ENCODE measurements at regions not wholly inside any gene's neighbourhood (a gene's known extent, or its start where the extent isn't known, plus 50 kb on each side); places are given as distances from the start of the nearest gene placed in this dataset.
"Not testable (repeated sequence)": the region's sequence is repeated elsewhere in the genome, so short reads cannot be mapped to it uniquely, and the experiment has no call there.

DNA sequence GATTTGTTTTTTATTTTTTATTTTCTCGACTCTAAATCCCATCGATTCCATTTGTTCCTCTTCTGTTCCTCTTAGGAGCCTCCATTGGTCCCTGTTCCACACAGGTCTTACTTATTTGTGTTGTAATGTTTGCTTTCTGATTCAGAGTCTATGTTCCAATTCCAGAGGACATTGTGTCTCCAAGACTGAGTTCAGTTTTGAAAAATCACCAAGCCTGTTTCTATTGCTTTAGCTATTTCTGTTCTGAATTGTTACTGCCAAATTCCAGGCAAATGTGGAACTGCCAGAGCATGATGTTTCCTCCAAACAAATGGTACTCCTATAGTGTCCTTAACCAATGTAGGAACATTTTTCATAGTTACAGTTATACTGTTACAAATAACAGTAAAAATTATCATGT is 270.9 kb upstream of the SPTLC3 start:
- no peak for DNase-seq (ENCODE audit: low spot score)

DNA sequence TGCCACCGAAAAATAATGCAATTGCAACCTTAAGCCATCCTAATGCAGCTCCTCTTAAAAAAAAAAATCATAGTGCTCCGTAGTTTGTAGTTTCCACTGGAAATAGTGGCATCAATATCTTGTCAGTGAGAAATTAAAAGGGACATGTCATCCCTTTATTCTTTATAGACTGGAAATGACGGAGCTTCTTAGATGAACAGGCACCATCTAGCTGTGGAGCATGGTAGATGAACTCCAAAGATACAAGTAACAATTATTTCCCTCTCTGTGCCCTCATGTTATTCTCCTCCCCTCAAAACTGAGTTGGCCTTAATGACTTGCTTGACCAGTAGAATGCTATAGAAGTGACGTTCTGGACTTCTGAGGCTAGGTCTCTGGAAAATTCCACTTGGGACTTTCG is 268.1 kb upstream of the SPTLC3 start:
- no peak for DNase-seq (ENCODE audit: low spot score)

DNA sequence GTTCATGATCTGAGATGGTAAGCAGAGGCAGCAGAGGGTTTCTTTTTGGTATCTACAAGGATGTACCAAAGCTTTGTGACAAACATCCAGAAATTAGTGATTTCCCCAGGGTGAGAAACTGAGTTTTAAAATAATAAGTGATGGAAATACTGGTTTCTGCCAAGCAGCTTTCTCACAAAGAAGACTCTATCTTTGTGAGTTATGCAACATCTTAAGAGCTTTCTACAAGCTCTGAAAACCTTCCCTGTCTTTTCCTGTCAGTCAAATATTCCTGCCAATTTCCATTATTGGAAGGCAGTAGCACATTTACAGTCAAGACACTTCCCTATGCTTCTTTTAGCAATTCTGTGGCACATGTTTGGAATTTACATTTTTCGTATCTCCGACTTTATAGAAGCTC is 264.7 kb upstream of the SPTLC3 start:
- DNase-seq (ENCODE audit: low spot score): no peak

DNA sequence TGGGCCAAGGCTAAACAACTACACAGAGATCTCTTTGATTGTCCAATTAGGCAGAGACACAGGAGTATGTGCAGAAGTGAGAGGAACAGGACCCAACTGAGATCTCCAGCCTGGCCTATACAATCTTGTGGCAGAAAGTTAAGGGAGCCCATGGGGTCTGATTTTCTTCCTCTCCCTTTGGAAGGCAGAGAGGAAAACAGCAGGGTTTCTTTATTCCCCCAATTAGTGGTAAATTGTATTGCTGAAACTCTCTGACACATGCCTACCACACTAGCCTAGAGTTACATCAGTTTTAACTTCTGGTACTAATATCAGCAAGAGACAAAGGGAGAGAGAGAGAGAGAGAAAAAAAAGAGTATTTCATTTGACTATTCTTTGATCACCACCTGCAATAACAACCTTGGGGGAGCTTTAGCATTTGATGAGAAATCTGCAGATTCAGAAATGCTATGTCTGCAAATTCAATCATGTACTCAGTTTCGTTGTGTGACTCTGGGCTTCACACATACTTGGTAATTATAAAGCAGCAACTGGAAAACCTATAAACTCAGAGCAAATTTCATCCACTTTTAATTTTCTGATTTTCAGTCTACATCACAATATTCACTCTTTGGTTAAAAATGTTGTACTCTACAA is 260.3 kb upstream of the SPTLC3 start:
- DNase-seq (ENCODE audit: low spot score): no peak

DNA sequence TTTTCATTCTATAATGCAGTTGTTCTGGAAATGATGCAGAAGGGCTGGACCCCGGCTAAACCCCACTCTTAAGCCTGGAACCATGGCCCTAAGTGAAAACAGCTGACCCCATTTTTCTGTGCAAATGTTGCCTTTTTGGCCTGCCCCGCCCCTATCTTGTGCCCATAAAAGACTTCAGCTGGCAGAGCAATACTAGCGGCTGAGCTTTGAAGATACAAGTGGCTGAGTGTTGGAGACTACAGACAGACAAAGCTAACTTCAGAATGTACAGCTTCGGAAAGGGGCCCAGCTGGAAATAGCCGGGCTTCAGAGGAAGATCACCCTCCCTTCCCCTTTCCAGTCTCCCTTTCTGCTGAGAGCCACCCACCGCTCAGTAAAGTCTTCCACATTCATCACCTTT is 258.6 kb upstream of the SPTLC3 start:
- DNase-seq (ENCODE audit: low spot score): no peak

DNA sequence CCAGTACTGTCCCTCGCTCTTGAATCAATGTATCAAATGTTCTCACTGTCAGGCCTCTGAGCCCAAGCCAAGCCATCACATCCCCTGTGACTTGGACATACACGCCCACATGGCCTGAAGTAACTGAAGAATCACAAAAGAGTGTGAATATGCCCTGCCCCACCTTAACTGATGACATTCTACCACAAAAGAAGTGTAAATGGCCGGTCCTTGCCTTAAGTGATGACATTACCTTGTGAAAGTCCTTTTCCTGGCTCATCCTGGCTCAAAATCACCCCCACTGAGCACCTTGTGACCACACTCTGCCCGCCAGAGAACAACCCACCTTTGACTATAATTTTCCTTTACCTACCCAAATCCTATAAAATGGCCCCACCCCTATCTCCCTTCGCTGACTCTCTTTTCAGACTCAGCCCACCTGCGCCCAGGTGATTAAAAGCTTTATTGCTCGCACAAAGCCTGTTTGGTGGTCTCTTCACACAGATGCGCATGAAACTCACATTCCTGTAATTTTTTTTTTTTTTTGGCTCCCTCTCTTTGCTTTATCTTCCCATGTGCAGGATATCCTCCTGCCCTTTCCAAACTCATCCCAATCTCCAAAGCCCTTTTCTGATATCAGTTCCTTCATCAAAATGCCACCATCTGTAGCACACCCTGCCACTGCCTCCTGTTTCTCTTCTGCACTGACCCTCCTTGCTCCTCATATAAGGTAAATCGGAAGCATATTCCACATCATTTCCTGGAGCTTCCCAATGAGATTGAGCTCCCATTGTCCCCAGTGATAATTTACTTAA is 255.7 kb upstream of the SPTLC3 start:
- not testable (repeated sequence) for DNase-seq (ENCODE audit: low spot score)

DNA sequence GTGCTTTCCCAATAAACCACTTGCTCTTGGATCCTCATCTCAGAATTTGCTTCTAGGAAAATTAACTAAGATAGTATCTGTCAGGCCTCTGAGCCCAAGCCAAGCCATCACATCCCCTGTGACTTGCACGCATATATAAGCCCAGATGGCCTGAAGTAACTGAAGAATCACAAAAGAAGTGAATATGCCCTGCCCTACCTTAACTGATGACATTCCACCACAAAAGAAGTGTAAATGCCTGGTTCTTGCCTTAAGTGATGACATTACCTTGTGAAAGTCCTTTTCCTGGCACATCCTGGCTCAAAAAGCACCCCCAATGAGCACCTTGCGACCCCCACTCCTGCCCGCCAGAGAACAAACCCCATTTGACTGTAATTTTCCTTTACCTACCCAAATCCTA is 255.0 kb upstream of the SPTLC3 start:
- not testable (repeated sequence) for DNase-seq (ENCODE audit: low spot score)

DNA sequence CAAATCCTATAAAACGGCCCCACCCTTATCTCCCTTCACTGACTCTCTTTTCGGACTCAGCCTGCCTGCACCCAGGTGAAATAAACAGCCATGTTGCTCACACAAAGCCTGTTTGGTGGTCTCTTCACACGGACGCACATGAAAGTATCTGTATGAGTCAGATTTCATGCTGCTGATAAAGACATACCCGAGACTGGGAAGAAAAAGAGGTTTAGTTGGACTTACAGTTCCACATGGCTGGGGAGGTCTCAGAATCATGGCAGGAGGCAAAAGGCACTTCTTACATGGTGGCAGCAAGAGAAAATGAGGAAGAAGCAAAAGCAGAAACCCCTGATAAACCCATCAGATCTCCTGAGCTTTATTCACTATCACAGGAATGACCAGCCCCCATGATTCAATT is 249.3 kb upstream of the SPTLC3 start:
- DNase-seq (ENCODE audit: low spot score): not testable (repeated sequence)

DNA sequence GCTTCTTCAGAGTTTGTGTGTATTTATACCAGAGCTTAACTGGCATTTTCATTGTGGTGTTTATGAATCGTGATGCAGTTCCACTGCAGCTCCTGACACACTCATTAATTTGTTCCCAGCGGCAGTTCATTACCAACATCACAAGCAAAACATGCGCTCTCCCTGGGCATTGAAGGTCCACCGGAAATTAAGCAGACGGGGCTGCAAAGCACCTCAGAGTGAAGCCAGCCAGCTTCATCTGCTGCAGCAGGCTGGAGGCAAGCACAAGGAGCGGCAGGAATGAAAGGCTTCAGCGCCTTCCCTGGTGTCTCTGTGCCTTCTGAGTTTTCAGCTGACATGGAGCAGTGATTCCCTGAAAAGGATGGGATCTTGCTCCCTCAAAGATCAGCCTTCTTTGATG is 246.0 kb upstream of the SPTLC3 start:
- no peak for DNase-seq (ENCODE audit: low spot score)

DNA sequence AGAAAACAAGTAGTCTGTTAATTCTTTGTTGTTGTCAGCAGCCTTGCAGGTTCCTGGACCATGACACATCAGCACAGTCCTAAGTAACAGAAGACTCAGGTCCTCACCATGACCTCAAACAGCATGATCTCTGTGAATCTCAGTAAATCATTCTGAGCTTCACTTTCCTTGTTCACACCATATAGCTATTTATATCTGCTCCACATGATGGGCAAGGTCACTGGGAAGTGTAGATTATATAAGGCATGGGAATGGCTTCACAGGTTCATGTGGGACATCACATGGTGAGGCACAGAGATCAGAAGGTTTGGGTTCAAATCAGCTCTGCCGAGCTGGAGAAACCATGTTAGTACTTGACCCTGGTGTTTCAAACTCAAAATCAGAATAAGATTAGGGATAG is 245.4 kb upstream of the SPTLC3 start:
- DNase-seq (ENCODE audit: low spot score): no peak

DNA sequence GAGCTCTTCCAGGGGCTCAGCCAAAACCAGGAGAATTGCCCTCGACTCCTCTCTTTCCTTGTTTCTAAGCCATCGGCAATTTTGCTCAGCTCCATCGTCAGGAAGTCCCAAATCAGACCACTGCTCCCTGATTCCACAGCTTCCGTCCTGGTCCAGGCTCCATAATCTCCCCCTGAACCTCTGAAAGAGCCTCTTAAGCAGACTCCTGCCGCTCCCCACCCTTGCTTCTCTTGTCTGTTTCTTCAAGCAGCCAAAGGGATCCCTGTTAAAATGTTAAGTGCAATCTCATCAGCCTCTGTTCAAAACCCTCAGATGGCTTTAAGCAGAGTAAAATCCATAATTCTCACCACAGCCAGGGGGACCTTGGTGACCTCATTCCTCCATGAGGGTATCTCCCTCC is 244.7 kb upstream of the SPTLC3 start:
- no peak for DNase-seq (ENCODE audit: low spot score)

DNA sequence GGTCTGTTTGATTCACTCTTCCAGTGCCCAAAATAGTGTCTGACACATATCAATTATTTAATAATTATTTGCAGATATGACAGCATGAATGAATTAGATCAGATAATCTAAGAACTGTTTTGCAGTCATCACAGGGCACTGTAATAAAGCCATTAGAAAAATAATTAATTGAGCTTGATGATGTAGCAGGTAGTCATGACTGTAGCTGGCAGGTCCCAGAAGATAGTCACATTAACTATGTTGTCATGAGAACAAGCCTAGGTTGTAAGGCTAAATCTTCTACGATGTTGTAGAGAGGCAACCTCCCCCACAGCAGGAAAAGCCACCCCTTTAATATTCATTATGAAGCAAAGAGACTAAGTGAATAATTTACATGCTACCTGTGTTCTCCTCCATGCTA is 243.9 kb upstream of the SPTLC3 start:
- DNase-seq (ENCODE audit: low spot score): no peak

DNA sequence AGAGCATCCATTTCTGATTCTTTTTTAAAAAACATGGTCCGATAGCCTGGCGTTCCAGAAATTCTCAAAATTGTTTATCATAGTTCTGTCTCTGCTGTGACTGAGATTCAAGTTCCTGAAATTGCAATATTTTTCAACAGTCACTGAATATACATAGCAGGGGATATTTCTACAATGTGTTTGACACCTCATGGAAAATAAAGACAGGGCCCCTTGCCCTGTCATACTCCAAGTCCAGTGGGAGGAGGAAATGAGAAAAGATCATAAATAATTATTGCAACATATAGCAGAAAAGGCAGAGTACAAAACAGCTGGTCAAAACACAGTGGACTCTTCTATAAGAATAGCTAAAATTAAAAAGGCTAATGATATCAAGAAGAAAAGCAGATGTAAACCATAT is 234.8 kb upstream of the SPTLC3 start:
- no peak for DNase-seq (ENCODE audit: low spot score)

DNA sequence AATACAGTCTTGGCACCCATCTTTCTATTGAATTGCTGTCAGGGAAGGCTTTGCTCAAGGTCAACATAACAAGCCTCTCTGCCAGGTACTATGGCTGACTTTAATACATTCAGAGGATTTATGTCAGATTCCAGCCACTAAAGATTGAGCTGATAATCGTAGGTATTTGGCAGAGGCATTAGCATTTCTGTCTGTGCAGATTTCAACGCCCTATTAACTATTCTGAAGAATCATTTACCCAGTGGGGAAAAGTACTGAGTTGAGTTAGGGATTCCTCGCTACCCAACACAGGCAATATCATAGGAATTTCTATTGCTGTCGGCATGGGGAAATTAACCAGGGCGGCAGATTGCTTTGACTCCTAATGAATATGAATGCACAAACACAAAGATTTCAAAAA is 233.7 kb upstream of the SPTLC3 start:
- no peak for DNase-seq (ENCODE audit: low spot score)

DNA sequence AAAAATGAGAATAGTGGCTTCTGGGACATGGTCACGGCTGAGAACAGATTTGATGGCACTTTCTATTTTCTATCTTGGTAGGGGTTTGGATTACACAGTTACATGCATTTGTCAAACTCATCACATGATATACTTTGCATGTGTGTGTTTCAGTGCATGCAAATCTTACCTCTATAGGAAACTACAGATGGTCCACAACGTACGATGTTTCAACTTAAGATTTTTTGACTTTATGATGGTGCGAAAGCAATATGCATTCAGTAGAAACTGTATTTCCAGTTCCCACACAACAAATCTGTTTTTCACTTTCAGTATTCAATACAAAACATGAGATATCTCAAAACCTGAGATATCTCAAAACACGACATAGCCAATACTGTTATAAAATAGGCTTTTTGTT is 231.8 kb upstream of the SPTLC3 start:
- no peak for DNase-seq (ENCODE audit: low spot score)

DNA sequence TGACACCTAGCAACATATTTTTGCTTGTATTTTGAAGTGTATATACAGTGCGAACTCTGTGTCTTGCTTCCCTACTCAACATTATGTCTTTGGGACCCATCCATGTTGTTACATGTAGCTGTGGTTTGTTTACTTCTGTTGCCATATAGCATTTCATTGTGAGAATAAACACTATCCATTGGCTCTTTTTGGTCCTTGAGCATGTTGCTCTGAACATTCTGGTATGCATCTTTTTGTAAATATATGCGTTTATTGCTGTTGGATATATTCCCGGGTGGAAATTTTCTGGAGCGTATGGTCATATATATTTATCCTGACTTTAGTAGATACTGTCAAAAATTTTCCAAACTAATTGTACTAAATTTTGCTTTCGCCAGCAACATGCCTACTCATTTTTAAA is 222.5 kb upstream of the SPTLC3 start:
- DNase-seq (ENCODE audit: low spot score): no peak

DNA sequence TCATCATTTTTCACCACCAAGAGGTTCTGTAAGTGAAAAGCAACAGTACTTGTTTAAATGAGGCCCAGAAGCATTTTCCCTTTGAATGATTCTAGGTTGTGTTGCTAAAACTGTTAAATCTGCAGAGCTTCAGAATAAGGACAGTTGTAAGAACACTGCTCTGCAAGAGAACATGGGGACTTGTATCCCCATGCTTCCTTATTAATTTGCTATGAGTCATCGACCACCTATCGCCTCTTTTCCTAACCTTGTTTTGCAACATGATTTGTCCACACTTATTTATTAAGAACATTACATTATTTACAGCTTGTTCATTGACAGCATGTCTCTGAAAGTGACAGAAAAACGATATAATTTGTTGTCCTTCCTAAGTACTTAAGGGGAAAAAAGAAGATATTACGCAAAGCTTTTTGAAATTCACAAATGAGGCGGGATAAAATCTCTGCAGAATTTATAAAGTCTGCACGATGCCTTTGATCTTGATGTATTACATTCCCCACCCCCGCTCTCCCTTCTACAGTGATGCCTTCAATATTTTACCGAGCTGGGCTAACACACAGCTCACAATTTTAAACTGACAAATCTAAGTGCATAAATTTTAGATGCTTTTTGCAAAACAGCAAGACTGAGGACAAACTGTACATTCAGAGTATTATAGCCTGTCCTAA is 220.0 kb upstream of the SPTLC3 start:
- no peak for DNase-seq (ENCODE audit: low spot score)

DNA sequence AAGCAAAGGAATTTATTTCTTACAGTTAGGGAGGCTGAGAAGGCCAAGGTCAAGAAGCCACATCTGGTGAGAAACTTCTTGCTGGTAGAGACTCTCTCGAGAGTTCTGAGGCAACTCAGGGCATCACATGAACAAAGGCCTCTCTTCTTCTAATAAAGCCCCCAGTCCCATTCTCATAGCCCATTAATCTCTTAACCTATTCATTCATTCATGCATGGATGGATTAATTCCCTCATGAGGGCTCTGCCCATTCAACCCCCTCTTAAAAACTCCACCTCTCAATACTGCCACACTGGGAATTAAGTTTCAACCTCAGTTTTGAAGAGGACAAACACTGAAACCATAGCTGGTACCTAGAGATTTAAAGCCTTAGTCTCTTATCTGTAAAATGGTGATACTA is 217.9 kb upstream of the SPTLC3 start:
- DNase-seq (ENCODE audit: low spot score): no peak

DNA sequence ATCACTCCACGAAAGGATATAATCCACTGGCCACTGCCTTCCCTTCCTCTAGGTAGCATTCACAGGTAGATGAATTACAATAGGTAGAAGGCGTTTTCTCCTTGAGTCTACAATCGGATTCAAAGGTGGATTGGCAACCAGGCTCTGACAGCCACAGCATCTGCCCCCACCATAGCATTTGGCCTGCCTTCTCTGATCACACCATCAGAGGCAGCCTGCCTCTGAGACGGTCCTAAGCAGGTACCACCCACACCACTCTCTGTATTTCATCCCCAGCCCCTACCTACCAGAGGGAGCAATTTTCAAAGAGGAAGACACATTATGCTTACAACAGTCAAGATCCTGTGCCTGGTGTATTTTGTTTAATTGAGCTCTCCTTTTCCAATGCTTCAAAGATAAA is 210.5 kb upstream of the SPTLC3 start:
- no peak for DNase-seq (ENCODE audit: low spot score)

DNA sequence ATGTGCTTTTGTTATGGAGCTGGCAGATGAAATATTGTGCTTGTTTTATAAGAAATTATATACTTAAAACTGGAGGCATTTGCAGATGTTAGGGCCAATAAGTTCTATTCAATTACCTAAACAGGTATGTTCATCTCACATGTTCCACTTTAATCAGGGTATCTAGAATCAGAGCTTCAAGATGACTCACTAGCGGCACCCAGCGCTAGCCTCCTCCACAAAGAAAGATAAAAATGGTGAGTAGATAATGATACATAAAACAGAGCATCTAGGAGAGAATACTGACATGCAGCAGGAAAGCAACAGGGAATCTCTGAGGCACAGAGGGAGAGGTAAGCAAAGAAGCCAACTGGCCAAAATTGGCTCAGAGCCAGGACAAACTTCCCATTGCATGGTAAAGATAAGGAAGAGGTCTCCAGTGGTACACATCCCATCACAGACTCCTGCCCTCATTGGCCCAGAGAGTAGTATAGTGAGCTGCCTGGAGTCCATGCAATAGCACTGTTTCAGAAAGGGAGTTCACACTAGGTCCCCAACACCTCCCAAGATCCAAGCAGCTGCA is 200.7 kb upstream of the SPTLC3 start:
- no peak for DNase-seq (ENCODE audit: low spot score)

DNA sequence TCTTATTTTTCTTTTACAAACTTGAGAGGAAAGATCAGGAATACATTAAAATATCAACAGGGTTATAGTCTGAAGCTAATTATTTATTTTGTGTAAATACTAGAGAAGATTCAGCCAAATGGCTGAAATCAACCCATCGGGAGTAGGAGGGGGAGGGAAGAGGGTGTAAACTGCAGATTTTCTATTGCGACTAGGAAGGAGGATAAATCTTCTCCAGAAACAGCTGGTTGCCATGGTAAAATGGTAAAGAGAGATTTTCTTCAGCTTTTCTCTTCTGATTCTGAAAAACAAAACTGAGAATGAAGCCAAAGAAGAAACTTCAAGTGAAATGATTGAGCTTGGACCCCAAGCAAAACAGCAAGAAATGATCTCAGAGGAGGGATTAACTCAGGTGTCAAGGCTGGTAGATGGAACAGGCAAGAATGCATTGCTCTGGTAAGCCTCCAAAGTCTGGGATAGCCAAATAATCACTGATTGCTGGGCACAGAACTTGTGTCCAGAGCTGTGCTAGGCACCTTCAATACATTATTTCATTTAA is 193.5 kb upstream of the SPTLC3 start:
- DNase-seq (ENCODE audit: low spot score): no peak

DNA sequence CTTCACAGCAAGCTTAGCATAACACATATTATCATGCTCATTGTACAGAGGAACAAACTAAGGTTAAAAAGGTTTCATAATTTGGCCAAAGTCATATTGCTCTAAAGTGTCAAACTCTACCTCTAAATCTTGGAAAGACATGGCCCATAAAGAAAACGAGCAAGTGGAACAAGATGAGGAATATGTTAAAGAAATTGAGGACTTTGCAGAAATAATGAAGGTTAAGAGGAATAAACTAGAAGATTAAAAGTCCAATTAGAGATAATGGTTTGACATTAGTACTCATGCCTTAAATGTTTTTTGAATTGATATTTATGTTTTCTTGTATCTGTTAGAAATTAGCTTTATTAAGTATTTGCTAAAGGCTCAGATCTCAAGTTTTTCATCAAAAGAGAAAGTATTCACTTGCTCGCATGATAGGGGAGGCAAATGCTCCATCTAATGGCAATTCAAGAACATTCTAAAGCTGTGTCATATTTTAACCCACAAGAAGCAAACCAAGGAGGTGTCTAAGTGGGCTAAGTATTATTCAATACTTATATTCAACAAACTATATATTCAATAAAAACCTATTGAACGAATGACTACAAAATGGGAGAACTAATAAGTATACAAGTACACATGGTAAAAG is 192.9 kb upstream of the SPTLC3 start:
- DNase-seq (ENCODE audit: low spot score): no peak
